Ascending aorta (tissue), 2 donors: ENCODE measurements at regions not wholly inside any gene's neighbourhood (a gene's known extent, or its start where the extent isn't known, plus 50 kb on each side); places are given as distances from the start of the nearest gene placed in this dataset.

Source experiments
- DNase-seq, 2 donors: peaks; one replicate each; pipeline ENCODE4 v3.0.0-alpha.2; 2019; ENCODE audit warnings: low spot score in 2 of 2
- H3K27ac ChIP-seq, 2 donors: fragments of 200-600 bp; sonication (generic); one replicate each; pipeline ENCODE4 v1.5.1; 2016 to 2017; ENCODE audit warnings: mild to moderate bottlenecking in 1 of 2
- H3K27me3 ChIP-seq: fragments of 200-600 bp; sonication (generic); one replicate; pipeline ENCODE4 v1.5.1; 2017
- H3K36me3 ChIP-seq, 2 donors: fragments of 200-600 bp; sonication (generic); one replicate each; pipeline ENCODE4 v1.5.1; 2016
- H3K4me1 ChIP-seq, 2 donors: fragments of 200-600 bp; sonication (generic); one replicate each; pipeline ENCODE4 v1.5.1; 2016 to 2017; ENCODE audit warnings: mild to moderate bottlenecking in 1 of 2
- H3K4me3 ChIP-seq, 2 donors: fragments of 200-600 bp; sonication (generic); one replicate each; pipeline ENCODE4 v1.5.1; 2016 to 2017; ENCODE audit warnings: mild to moderate bottlenecking in 1 of 2
- H3K9me3 ChIP-seq, 2 donors: fragments of 200-600 bp; sonication (generic); one replicate each; pipeline ENCODE4 v1.5.1; 2016
- CTCF ChIP-seq, 3 experiments: fragments of 200-600 bp in 2 of 3; fragments of 450-650 bp in 1 of 3; sonication (generic) in 2 of 3; IDR thresholded peaks; one replicate each; pipeline ENCODE4 v1.5.1; 2016 to 2019; ENCODE audit warnings: antibody characterized with exemption in 3 of 3, mild to moderate bottlenecking in 1 of 3, moderate library complexity in 1 of 3
- intact Hi-C: fragments of 100-400 bp; cut with DNase I; formaldehyde crosslinking; loops from one replicate; pipeline ENCODE4 v1.15.1; 2023

- Histone ChIP-seq H3K9me3 (no peaks in the 10 kb centered on the region), H3K4me3 (no peak overlapping the region), H3K27ac (no peak overlapping the region), H3K36me3 (no peaks in the 10 kb centered on the region), H3K27me3 (no peaks in the 10 kb centered on the region), H3K4me1 (no peaks in the 10 kb centered on the region)
- intact Hi-C loops = no loop called here
- no peak for TF ChIP-seq CTCF (IDR thresholded peaks at IDR 0.05)
- no peak for DNase-seq
Measured at GRCh38 chr4:57548856-57549255, 438.7 kb upstream of the IGFBP7 start.

- Histone ChIP-seq H3K9me3 (no peaks in the 10 kb centered on the region), H3K27me3 (no peaks in the 10 kb centered on the region), H3K27ac (no peak overlapping the region), H3K36me3 (no peaks in the 10 kb centered on the region), H3K4me3 (no peak overlapping the region), H3K4me1 (no peaks in the 10 kb centered on the region)
- no peak for TF ChIP-seq CTCF (IDR thresholded peaks at IDR 0.05)
- intact Hi-C loops = no loop called here
- DNase-seq = no peak
Measured at GRCh38 chr4:57544811-57545654, 434.8 kb upstream of the IGFBP7 start.

GRCh38 chr4:57504797-57505530, 394.8 kb upstream of the IGFBP7 start:
- intact Hi-C loops = no loop called here
- H3K4me1 ChIP-seq = no peaks in the 10 kb centered on the region
- no peak overlapping the region for H3K27ac ChIP-seq
- H3K27me3 ChIP-seq = no peaks in the 10 kb centered on the region
- no peaks in the 10 kb centered on the region for H3K9me3 ChIP-seq
- no peak for DNase-seq
- no peaks in the 10 kb centered on the region for H3K36me3 ChIP-seq
- H3K4me3 ChIP-seq = no peak overlapping the region
- TF ChIP-seq CTCF (IDR thresholded peaks at IDR 0.05) = no peak

GRCh38 chr4:57504139-57504538, 394.0 kb upstream of the IGFBP7 start:
- no peak overlapping the region for H3K27ac ChIP-seq
- no peaks in the 10 kb centered on the region for H3K4me1 ChIP-seq
- no peak for DNase-seq
- no peaks in the 10 kb centered on the region for H3K27me3 ChIP-seq
- H3K4me3 ChIP-seq = no peak overlapping the region
- no peaks in the 10 kb centered on the region for H3K36me3 ChIP-seq
- no peak for TF ChIP-seq CTCF (IDR thresholded peaks at IDR 0.05)
- intact Hi-C loops = no loop called here
- no peaks in the 10 kb centered on the region for H3K9me3 ChIP-seq

- DNase-seq = no peak
- H3K27ac ChIP-seq = no peak overlapping the region
- no peak for TF ChIP-seq CTCF (IDR thresholded peaks at IDR 0.05)
- intact Hi-C loops = no loop called here
- H3K4me3 ChIP-seq = no peak overlapping the region
- no peaks in the 10 kb centered on the region for H3K36me3 ChIP-seq
- no peaks in the 10 kb centered on the region for H3K9me3 ChIP-seq
- no peaks in the 10 kb centered on the region for H3K27me3 ChIP-seq
- H3K4me1 ChIP-seq = no peaks in the 10 kb centered on the region
Measured at GRCh38 chr4:57501720-57502119, 391.5 kb upstream of the IGFBP7 start.
